HG02981 (cell line): ENCODE measurements at regions not wholly inside any gene's neighbourhood (a gene's known extent, or its start where the extent isn't known, plus 50 kb on each side); places are given as distances from the start of the nearest gene placed in this dataset.

Experiments
- ATAC-seq: cut with Tn5 transposase; IDR thresholded peaks from one replicate; pipeline ENCODE4 v1.9.1; 2021; ENCODE audit warnings: mild to moderate bottlenecking, moderate library complexity; ENCODE audit not compliant: unreplicated experiment

DNA sequence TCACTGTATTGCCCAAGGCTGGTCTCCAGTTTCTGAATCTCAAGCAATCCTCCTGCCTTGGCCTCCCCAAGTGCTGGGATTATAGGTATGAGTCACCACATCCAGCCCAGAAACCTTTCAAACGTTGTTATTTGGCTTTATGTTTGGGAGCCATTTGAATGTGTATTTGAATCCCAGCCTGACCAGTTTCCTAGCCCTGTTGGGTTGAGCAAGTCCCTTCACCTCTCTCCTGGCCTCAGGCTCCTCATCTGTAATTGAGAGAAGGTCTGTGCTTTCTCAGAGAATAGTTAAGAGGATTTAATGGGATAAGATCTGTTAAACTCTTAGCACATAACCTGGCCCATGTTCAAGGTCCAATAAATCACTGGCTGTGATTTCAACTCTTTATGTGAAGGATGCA lies 385.8 kb upstream of the RBFOX1 start:
- no peak for ATAC-seq

DNA sequence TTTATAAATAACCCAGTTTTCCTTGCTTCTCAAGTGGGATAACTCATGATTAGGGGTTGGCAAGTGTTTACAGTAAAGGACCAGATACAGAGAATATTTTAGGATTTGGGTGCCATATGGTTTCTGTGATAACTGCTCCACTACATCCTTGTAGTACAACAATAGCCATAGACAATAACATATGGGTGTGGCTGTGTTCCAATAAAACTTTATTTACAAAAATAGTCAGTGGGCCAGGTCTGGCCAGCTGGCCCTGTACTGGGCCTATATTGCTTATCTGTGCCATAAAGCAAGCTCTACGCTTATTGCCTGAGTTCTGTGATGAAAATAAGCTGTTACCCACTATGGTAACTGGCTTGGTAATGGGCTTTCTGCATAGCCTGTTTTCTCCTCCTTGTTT lies 386.5 kb upstream of the RBFOX1 start:
- ATAC-seq, result no peak

DNA sequence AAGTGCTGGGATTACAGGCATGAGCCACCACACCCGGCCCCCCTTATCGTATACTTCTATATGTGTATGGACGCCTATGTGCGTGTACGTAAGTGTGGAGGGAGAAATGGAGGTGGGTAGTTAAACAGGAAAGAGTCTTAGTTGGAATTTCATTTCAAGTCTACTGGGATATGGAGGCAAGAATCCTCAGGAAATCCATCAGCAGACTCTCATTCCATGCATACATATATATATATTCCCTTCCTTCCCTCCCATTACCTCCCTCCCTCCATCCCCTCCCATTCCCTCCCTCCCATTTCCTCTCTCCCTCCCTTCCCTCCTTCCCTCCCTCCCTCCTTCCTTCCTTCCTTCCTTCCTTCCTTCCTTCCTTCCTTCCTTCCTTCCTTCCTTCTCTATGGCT lies 391.7 kb upstream of the RBFOX1 start:
- no peak for ATAC-seq

DNA sequence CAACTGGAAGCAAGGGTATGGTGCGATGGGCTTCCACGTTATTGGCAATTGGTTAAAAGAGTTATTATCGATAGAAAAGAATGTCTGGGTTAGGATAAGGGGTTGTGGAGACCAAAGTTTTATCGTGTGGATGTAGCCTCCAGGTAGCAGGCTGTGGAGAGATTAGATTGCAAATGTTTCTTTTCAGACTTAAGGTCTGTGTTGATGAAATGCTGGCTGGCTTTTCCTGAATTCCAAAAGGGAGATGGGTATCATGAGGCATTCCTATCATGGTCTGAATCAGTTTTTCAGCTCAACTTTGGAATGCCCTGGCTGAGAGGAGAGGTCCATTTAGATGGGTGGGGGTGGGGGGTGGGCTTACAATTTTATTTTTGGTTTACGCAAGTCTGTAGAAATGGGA lies 395.0 kb upstream of the RBFOX1 start:
- no peak for ATAC-seq

DNA sequence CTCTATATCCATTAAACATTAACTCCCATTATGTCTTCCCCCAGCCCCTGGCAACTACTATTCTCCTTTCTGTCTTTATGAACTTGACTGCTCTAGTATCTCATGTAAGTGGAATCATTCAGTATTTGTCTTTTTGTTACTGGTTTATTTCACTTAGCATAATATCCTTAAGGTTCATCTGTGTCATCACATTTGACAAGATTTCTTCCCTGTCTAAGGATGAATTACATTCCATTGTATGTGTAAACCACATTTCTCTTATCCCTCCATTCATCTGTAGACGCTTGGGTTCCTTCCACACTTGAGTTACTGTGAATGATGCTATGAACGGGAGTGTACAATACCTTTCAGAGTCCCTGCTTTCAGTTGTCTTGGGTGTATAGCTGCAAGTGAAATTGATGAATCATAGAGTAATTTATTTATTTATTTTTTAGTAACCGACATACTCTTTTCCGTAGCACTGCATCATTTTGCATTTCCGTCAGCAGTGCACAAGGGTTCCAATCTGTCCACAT lies 399.7 kb upstream of the RBFOX1 start:
- ATAC-seq, result no peak

DNA sequence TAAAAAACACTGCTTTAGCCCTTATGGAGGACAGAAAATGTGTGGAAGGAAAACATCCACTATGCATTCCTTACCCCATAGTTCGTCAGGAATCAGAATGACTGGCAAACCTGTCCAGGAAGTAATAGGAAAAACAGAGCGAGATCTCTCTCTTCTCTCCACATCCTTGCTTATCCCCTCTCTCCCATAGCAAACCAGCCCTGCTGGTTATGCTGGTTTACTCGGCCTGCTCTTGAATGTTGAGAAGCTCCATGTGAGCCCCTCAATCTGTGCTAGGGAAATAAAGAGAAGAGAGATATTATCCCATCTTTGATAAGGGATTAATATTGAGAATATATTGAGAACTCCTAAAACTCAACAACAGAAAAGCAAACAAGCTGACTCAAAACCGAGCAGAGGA lies 402.8 kb upstream of the RBFOX1 start:
- no peak for ATAC-seq

DNA sequence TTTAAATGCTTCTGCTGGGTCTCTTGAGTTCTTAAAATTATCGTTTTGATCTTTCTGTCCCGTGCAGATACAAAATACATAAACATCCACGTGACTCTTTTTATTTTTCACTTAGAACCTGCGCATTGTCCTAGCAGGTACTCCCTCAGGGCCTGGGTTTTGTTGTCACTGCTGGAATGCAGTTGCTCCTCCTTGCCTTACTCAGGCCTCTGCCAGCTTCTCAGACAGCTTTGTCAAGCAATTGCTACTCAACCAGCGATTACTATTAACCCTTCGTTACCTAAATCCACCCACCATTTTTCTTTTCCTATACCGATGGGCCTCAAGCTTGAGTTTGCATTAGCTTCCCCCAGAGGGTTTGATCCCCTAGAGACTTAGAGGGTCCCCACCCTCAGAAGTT lies 405.9 kb upstream of the RBFOX1 start:
- ATAC-seq, result no peak

DNA sequence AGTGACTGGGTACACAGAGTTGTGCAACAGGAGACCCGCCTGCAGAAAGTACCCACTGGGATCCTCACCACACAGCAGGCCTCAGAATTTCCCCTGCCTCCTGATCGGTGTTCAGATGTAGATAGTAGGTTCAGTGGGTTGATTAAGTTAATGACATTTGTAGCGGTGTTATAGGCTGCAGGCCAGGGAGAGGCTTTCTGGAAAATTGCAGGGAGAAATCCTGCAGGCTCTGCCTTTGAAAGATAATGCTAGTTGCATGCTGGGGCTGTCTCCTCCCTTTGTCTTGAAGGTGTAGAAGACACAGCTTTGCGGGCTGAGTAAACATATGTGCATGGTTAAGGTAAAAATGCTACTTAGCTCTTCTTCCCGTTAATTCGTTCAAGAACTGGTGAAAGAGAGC lies 406.3 kb upstream of the RBFOX1 start:
- ATAC-seq, result no peak

DNA sequence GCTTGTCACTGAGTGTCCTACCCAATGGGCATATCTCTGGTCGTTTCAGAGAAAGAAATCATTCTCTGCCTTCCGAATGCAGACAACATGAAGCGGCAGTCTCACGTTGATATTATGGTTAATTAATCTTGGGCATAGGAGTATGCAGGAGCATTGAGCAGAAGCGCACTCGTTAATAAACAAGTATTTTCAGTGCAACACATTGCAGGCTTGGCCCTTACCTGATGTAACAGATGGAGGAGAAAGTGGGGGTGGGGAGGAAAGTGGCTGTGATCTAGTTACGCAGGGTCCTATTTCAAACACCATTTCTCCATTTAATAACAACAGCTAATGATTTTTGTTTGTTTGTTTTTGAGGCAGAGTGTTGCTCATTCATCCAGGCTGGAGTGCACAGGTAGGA lies 414.0 kb upstream of the RBFOX1 start:
- ATAC-seq, result no peak

DNA sequence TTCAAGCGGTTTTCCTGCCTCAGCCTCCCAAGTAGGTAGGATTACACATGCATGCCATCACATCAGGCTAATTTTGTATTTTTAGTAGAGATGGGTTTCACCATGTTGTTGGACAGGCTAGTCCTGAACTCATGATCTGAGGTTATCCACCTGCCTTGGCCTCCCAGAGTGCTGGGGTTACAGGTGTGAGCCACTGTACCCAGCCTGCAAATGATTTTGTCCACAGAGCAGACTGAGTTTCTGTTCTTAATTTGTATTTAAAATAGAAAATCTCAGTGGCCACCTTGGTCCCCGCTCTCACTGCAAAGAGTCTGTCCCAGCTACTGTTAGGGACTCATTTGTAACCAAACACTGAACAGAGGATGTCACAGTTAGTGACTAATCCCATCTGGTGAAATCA lies 415.7 kb upstream of the RBFOX1 start:
- ATAC-seq, result no peak

DNA sequence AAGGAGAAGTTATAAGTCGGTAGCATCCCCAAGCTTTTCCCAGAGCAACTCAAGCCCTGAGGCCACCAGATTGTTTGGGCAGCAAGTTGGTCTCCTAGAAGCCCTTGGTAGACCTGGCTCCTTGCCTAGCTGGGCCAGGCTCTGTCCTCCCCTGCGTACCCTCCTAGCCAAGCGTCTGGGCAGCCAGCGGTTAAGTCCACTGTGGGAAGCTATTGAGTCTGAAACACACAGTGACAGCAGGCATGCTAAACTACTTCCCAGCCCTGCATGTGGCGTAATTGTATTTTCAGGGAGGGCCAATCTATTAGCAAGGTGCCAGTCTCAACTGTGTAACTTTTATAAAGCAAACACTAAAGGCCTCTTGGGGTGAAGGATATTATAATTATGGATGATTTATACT lies 419.1 kb upstream of the RBFOX1 start:
- ATAC-seq, result no peak

DNA sequence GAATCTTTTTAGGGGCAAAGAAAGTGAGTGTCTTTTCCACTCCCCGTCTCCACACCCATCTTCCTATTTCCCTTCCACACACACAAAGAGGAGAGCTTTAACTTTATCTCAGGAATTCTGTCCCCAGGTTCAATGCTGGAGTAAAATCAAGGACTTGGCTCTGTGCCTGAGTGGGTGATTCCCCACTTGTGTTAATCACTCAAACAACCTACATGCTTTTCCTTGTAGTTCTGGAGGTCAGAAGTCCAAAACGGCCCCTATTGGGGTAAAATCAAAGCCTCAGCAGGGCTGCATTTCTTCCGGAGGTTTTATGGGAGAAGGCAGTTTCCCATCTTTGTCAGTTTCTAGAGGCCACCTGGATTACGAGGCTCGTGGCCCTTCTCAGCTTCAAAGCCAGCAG lies 422.3 kb upstream of the RBFOX1 start:
- ATAC-seq, result no peak

DNA sequence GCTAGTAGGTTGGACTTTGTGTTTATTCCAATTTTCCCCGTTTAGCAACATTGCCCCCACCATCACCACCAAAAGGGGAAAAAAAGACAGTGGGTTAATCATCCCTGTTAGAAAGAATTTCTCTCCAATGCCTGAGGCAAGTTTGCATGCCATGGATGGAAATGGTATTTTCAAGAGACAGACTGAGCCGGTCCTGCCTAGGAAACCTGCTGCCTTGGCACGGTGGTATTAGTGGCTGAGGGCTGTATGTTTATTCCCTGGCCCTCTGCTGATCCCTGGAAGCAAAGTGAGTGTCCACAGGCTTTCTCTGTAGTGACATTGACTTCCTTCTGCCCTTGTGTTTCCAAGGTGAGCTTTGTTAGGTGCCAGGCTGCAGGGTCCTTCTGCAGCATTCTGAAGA lies 427.0 kb upstream of the RBFOX1 start:
- ATAC-seq, result no peak

DNA sequence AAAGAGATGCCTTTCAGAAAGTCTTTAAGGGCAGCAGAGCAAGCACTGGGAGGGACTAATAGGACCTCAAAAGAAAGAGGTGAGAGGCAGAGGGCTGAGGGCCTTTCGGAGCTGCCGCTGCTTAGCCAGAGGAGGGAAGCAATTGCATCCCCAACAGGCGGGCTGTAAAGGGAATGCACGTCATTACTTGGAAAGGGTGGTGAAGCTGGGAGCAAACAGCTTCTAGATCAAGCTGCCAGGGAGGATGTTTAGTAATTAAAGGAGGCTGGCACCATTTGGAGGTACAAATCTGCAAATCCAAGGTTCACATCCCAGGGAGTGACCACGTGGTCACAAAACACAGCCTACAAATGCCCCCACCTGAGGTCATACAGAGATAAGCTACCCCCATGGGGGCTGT lies 429.0 kb upstream of the RBFOX1 start:
- no peak for ATAC-seq

DNA sequence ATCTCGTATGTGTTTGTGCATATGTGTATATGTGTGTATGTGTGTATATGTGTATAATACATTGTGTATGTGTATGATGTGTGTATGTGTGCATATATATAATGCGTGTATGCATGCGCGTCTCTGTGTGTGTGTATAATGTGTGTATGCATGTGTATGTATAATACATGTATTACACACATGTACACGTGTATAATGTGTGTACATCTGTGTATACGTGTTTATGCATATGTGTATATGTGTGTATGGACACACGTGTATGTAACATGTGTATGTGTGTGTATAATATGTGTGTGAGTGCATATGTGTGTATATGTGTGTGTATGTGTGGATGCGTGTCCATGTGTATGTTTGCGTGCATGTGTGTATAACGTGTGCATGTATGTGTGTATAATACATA lies 433.7 kb upstream of the RBFOX1 start:
- no peak for ATAC-seq

DNA sequence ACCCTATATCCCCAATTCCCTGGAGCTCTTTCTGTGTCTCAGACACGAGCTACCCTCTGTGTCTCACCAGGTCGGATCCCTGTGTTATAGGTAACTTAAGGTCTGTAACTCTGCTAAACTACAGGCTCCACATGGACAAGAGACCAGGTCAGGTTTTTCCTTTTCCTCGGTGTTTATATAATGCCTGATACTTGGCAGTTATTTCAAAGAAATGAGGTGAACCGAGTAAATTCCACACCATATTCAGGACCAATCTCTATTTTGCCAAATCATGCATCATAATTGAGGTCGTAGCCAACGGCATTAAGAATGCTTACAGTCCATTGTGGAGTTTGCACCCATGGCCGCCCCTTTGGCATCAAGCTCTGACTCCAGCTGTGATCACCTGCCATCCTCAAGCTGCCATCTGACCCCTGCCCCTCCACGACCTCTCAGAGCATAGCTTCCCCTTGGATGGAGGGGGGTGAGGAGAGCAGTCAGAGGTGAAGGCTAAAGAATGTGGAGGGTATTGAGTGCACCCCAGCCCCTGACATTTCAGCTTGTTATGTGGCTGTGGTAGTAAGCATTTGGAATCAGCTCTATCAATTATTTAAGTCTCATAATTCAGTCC lies 434.7 kb upstream of the RBFOX1 start:
- ATAC-seq, result no peak

DNA sequence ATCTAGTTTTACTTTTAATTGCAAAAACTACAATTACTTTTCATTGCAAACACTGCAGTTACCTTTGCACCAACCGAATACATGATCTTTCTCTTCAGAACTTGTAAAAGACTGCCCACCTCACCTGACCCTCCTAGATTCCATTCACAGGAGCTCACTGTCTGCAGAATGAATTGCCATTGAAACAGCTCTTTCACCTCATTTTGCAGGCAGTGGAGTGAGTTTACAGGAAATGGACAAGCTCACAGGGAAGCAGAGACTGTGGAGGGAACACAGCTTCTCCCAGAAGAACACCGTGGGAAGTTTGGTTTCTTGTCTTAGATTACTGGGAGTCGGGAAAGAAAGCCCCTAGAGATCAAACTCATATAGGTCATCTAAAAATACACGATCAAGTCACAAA lies 439.7 kb upstream of the RBFOX1 start:
- ATAC-seq, result no peak

DNA sequence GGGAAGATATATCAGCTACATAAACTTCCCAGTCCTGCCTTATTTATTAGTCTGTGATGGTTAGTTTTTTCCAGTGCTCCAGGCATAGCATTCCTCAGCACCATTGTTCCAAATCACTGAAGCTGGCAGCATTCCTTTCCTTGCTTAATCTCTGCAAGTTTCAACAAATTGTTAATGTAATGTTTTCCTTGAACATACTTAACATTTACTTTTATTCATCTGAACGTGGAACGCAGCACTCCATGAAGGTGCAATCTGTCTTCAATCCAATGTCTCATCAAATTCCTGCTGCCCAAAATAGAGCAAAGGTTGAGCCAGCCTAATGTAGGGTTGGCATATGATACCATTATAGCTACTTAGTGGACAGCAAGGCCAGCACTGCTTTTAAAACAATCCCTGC lies 441.1 kb upstream of the RBFOX1 start:
- ATAC-seq, result no peak

DNA sequence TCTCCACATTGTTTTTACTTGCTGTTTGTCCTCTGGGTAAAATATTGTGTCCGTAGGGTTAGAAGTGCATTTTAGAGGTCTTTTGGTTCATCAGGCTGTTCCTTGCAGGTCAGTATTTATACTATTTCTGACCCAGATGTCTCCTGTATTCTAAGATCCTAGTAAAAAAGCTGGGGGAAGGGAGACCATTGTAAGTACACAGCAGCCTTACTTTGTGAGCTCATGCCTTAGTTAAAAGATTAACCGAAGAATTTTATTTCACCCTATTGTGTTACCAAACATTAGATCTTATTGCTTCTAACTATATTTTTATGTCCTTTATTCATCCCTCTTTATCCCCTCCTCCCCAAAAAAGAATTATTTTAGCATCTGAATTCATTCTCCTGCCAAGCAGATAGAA lies 444.1 kb upstream of the RBFOX1 start:
- ATAC-seq, result no peak

DNA sequence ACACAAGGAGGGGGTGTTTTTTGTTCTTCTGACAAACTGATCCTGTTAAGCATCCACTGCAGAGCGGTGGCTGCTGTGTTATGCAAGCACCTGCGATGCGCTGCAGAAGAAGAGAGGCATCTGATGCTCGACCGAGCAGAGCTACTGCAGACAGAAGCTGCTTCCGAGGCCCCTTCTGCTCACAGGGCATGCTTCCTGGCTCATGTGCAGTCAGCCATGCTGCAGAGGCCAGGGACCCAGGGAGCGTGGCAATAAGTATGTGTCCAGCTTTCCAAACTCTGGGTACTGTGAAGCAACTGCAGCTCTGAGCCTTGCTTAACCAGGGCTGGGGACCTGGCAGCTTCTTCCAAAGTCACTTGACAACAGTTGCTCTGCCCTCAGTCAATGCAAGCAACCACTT lies 448.6 kb upstream of the RBFOX1 start:
- no peak for ATAC-seq

DNA sequence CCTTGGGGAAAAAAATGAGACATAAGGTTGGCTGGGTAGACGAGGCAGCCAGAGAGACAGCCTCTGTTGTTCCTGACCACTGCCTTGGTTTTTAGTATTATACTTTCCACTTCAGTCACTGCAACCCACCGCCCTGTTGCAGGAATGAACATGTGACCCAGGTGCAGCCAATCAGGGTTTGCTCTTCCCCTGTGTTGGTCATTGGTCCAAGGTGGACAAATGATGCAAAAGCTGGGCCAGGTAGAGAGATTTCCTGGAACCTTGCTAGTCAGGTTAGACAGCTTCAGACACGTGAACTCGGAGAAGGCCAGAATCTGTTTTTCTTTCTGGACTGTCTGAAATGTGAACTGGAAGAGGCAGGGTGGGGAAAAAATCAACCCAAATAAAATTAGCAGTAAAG lies 452.4 kb upstream of the RBFOX1 start:
- no peak for ATAC-seq

DNA sequence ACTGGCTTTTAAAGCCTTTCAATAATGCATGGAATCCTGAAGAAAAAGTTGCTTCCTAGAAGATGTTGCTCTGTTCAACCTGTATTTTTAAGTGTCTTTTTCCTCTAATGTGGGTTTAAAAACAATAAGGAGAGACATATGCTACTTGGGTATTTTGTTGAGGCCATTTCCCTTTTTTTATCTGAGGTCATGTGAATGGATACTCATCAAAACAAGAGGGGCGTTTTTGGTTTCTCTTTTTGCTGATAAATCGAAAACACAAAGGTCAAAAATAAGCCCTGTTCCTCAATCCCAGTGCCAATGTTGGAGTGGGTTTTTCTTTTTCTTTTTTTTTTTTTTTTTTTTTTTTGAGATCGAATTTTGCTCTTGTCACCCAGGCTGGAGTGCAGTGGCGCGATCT lies 468.0 kb upstream of the RBFOX1 start:
- ATAC-seq, result no peak

DNA sequence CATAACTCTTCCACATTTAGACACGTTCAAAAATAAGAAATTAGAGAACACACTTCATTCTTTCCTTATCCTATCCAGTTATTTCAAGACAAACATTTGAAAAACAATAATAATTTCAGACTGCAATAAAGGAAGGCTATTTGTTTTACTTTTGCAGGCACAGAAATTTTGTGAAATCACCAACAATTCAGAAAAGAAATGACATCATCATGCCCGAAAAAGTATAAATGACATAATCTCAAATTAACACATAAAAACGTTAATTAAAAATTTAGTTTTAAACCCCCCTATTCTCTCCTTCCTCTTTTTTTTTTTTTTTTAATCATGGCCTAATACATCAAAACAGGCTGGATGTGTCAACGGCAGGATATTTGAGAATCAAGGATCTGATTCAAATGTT lies 468.4 kb upstream of the RBFOX1 start:
- ATAC-seq, result no peak

DNA sequence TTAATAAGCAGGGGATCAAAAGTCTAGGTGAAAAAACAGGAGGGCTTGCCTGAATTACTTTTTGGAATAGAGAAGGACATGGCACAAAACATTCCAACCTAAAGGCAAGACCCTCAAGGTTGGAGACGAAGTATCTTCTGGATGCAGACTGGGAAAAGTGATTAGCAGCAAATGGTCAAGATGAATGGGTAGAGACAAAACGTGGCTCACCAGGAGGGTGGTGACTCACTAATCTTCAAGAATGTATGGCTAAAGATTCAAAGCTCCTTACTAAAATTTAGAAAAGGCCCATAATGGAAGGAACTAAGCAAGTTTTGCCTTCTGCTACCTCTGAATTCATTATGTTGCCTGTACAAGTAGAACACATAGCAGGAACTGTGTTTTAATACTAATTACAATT lies 469.5 kb upstream of the RBFOX1 start:
- no peak for ATAC-seq
